A673 (cell line): ENCODE measurements at regions not wholly inside any gene's neighbourhood (a gene's known extent, or its start where the extent isn't known, plus 50 kb on each side); places are given as distances from the start of the nearest gene placed in this dataset.

Experiments used
- EZH2 ChIP-seq: fragments of 200-600 bp; sonication (generic); IDR thresholded peaks from 2 replicates; pipeline ENCODE4 v1.6.1; 2017; ENCODE audit warnings: borderline replicate concordance, low read depth, mild to moderate bottlenecking, mixed read lengths, antibody characterized with exemption, low read length; ENCODE audit not compliant: poor library complexity, severe bottlenecking
- TF ChIP-seq, protein P1 (sequence below): fragments of 300-800, 200-600 bp; sonication (generic); conservative IDR thresholded peaks from 2 replicates; pipeline ENCODE4 v1.5.1; 2017; ENCODE audit warnings: low read depth, mild to moderate bottlenecking, antibody characterized with exemption, low read length, moderate library complexity, mixed read lengths

DNA sequence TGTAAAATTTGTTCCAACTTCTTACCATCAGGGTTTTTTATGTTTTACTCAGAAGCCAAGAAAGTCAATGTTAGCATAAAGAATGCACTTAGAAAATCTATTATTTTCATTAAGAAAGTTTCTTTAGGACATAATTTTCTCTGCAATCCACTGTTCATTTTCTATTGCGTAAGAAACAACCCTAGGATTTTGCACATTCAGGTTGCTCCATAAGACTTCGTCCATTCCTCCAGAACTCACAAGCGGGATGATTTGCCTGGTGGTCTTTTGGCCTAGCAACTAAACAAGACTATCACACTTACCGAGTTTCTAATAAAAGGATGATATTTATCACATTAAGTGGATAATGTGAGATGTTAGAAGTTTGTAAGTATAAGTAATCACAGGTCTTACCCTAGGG is 376.3 kb upstream of the INTU start:
- TF ChIP-seq, protein P1, sequence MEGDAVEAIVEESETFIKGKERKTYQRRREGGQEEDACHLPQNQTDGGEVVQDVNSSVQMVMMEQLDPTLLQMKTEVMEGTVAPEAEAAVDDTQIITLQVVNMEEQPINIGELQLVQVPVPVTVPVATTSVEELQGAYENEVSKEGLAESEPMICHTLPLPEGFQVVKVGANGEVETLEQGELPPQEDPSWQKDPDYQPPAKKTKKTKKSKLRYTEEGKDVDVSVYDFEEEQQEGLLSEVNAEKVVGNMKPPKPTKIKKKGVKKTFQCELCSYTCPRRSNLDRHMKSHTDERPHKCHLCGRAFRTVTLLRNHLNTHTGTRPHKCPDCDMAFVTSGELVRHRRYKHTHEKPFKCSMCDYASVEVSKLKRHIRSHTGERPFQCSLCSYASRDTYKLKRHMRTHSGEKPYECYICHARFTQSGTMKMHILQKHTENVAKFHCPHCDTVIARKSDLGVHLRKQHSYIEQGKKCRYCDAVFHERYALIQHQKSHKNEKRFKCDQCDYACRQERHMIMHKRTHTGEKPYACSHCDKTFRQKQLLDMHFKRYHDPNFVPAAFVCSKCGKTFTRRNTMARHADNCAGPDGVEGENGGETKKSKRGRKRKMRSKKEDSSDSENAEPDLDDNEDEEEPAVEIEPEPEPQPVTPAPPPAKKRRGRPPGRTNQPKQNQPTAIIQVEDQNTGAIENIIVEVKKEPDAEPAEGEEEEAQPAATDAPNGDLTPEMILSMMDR = no peak
- no peak for TF ChIP-seq EZH2
